ES-I3 (cell line): ENCODE measurements at regions not wholly inside any gene's neighbourhood (a gene's known extent, or its start where the extent isn't known, plus 50 kb on each side); places are given as distances from the start of the nearest gene placed in this dataset.

Source experiments
- H3K36me3 ChIP-seq: 2 replicates; pipeline ENCODE4 v1.6.1; 2013; ENCODE audit warnings: mild to moderate bottlenecking, low read length, control low read depth, moderate library complexity; ENCODE audit not compliant: insufficient read depth
- H3K4me1 ChIP-seq: 2 replicates; pipeline ENCODE4 v1.6.1; 2013; ENCODE audit warnings: mild to moderate bottlenecking, control low read depth, low read length; ENCODE audit not compliant: insufficient read depth
- H3K9ac ChIP-seq: 2 replicates; pipeline ENCODE4 v1.6.1; 2013; ENCODE audit warnings: low read depth, mild to moderate bottlenecking, low read length, moderate library complexity
- H3K9me3 ChIP-seq: 2 replicates; pipeline ENCODE4 v1.6.1; 2013; ENCODE audit warnings: mild to moderate bottlenecking, low read length, moderate library complexity; ENCODE audit not compliant: control insufficient read depth, insufficient read depth

GRCh38 chr21:35658242-35658641, 402.1 kb downstream of the SETD4 start:
- Histone ChIP-seq H3K9me3 (no peaks in the 10 kb centered on the region), H3K36me3 (no peaks in the 10 kb centered on the region), H3K4me1 (no peaks in the 10 kb centered on the region), H3K9ac (no peak overlapping the region)

GRCh38 chr21:35652872-35653271, 407.5 kb downstream of the SETD4 start:
- Histone ChIP-seq H3K9me3 (no peaks in the 10 kb centered on the region), H3K9ac (no peak overlapping the region), H3K36me3 (no peaks in the 10 kb centered on the region), H3K4me1 (peaks cover 6% of the 10 kb centered on the region)

GRCh38 chr21:35652196-35652595, 408.1 kb downstream of the SETD4 start:
- peaks cover 6% of the 10 kb centered on the region for H3K4me1 ChIP-seq
- H3K9ac ChIP-seq, result no peak overlapping the region
- H3K9me3 ChIP-seq, result no peaks in the 10 kb centered on the region
- no peaks in the 10 kb centered on the region for H3K36me3 ChIP-seq

- Histone ChIP-seq H3K9me3 (no peaks in the 10 kb centered on the region), H3K4me1 (peaks cover 6% of the 10 kb centered on the region), H3K36me3 (no peaks in the 10 kb centered on the region), H3K9ac (no peak overlapping the region)
Observed at GRCh38 chr21:35651196-35651595, 409.1 kb downstream of the SETD4 start.

GRCh38 chr21:35649186-35649585, 411.1 kb downstream of the SETD4 start:
- Histone ChIP-seq H3K4me1 (peaks cover 6% of the 10 kb centered on the region), H3K9ac (no peak overlapping the region), H3K36me3 (no peaks in the 10 kb centered on the region), H3K9me3 (no peaks in the 10 kb centered on the region; the same call in 1 of the 2 replicates)

GRCh38 chr21:35648512-35648911, 411.8 kb downstream of the SETD4 start:
- H3K9me3 ChIP-seq, result no peaks in the 10 kb centered on the region; the same call in 1 of the 2 replicates
- H3K4me1 ChIP-seq, result peaks cover 6% of the 10 kb centered on the region
- H3K9ac ChIP-seq, result no peak overlapping the region
- no peaks in the 10 kb centered on the region for H3K36me3 ChIP-seq

- H3K36me3 ChIP-seq, result no peaks in the 10 kb centered on the region
- H3K9ac ChIP-seq, result no peak overlapping the region
- H3K9me3 ChIP-seq, result no peaks in the 10 kb centered on the region; the same call in 1 of the 2 replicates
- peaks cover 6% of the 10 kb centered on the region for H3K4me1 ChIP-seq
Observed at GRCh38 chr21:35646606-35647005, 413.7 kb downstream of the SETD4 start.

- Histone ChIP-seq H3K9ac (no peak overlapping the region), H3K4me1 (peaks cover 6% of the 10 kb centered on the region), H3K36me3 (no peaks in the 10 kb centered on the region), H3K9me3 (no peaks in the 10 kb centered on the region; the same call in 1 of the 2 replicates)
Observed at GRCh38 chr21:35645991-35646390, 414.3 kb downstream of the SETD4 start.

- H3K36me3 ChIP-seq, result no peaks in the 10 kb centered on the region
- H3K4me1 ChIP-seq, result peaks cover 6% of the 10 kb centered on the region
- no peaks in the 10 kb centered on the region; the same call in 1 of the 2 replicates for H3K9me3 ChIP-seq
- no peak overlapping the region for H3K9ac ChIP-seq
Observed at GRCh38 chr21:35644523-35644922, 415.8 kb downstream of the SETD4 start.

- H3K9me3 ChIP-seq, result no peaks in the 10 kb centered on the region; the same call in 1 of the 2 replicates
- no peak overlapping the region for H3K9ac ChIP-seq
- no peaks in the 10 kb centered on the region for H3K4me1 ChIP-seq
- no peaks in the 10 kb centered on the region for H3K36me3 ChIP-seq
Observed at GRCh38 chr21:35643176-35643575, 417.1 kb downstream of the SETD4 start.

GRCh38 chr21:35641271-35642016, 418.9 kb downstream of the SETD4 start:
- H3K9ac ChIP-seq, result no peak overlapping the region
- no peaks in the 10 kb centered on the region; the same call in 1 of the 2 replicates for H3K9me3 ChIP-seq
- no peaks in the 10 kb centered on the region for H3K36me3 ChIP-seq
- no peaks in the 10 kb centered on the region for H3K4me1 ChIP-seq

GRCh38 chr21:35637431-35637830, 422.9 kb downstream of the SETD4 start:
- Histone ChIP-seq H3K4me1 (no peaks in the 10 kb centered on the region), H3K9ac (no peak overlapping the region)

GRCh38 chr21:35635994-35636393, 424.3 kb downstream of the SETD4 start:
- Histone ChIP-seq H3K9me3 (no peaks in the 10 kb centered on the region), H3K9ac (no peak overlapping the region), H3K4me1 (no peaks in the 10 kb centered on the region), H3K36me3 (no peaks in the 10 kb centered on the region)

More at GRCh38 chr21:35637431-35637830, 422.9 kb downstream of the SETD4 start:
- no peaks in the 10 kb centered on the region for H3K36me3 ChIP-seq
- no peaks in the 10 kb centered on the region for H3K9me3 ChIP-seq

GRCh38 chr21:35635261-35635660, 425.1 kb downstream of the SETD4 start:
- Histone ChIP-seq H3K36me3 (no peaks in the 10 kb centered on the region), H3K9ac (no peak overlapping the region), H3K9me3 (no peaks in the 10 kb centered on the region), H3K4me1 (no peaks in the 10 kb centered on the region)

- Histone ChIP-seq H3K9me3 (no peaks in the 10 kb centered on the region), H3K9ac (no peak overlapping the region), H3K4me1 (no peaks in the 10 kb centered on the region; the same call in 1 of the 2 replicates), H3K36me3 (no peaks in the 10 kb centered on the region)
Observed at GRCh38 chr21:35633501-35633900, 426.8 kb downstream of the SETD4 start.
